HepG2 (cell line): ENCODE measurements at regions not wholly inside any gene's neighbourhood (a gene's known extent, or its start where the extent isn't known, plus 50 kb on each side); places are given as distances from the start of the nearest gene placed in this dataset.

Experiments used
- AKNA ChIP-seq: sonication (generic); formaldehyde crosslinking; IDR thresholded peaks from 2 replicates; pipeline ENCODE4 v1.4.0; 2020; ENCODE audit warnings: missing genetic modification reagents, borderline replicate concordance
- GABPA ChIP-seq, 2 experiments: IDR thresholded peaks; 2 replicates each; pipeline ENCODE4 v1.6.1; 2011 to 2016; ENCODE audit warnings: low read depth in 2 of 2, low read length in 1 of 2, missing biosample characterization in 1 of 2, missing genetic modification characterization in 1 of 2
- HOXA3 ChIP-seq: sonication (generic); formaldehyde crosslinking; IDR thresholded peaks from 2 replicates; pipeline ENCODE4 v1.5.0; 2020; ENCODE audit warnings: missing genetic modification reagents
- IKZF1 ChIP-seq: fragments of 450-650 bp; IDR thresholded peaks from 2 replicates; pipeline ENCODE4 v1.7.1; 2016
- KDM6A ChIP-seq: IDR thresholded peaks from 2 replicates; pipeline ENCODE4 v1.6.1; 2016; ENCODE audit warnings: low read depth
- MAX ChIP-seq: IDR thresholded peaks from 2 replicates; pipeline ENCODE4 v1.6.1; 2012; ENCODE audit warnings: inconsistent platforms
- MIER2 ChIP-seq: IDR thresholded peaks from 2 replicates; pipeline ENCODE4 v1.6.1; 2016; ENCODE audit warnings: missing biosample characterization, missing genetic modification reagents
- MXD1 ChIP-seq: sonication (generic); formaldehyde crosslinking; IDR thresholded peaks from 2 replicates; pipeline ENCODE4 v1.4.0; 2020; ENCODE audit warnings: mild to moderate bottlenecking, missing genetic modification reagents
- NCOA5 ChIP-seq: sonication (generic); formaldehyde crosslinking; IDR thresholded peaks from 2 replicates; pipeline ENCODE4 v1.4.0; 2020; ENCODE audit warnings: missing genetic modification reagents
- PAF1 ChIP-seq: IDR thresholded peaks from 2 replicates; pipeline ENCODE4 v1.6.1; 2016; ENCODE audit warnings: missing genetic modification reagents, missing compliant biosample characterization
- PCBP1 ChIP-seq: fragments of 200-400 bp; formaldehyde crosslinking; IDR thresholded peaks from 2 replicates; pipeline ENCODE4 v1.6.1; 2017; ENCODE audit warnings: mild to moderate bottlenecking, low read depth, low read length, borderline replicate concordance
- PCBP2 ChIP-seq: fragments of 200-400 bp; formaldehyde crosslinking; optimal IDR thresholded peaks from 2 replicates; pipeline ENCODE3; 2018; ENCODE audit warnings: low read length, low read depth; ENCODE audit not compliant: poor library complexity, severe bottlenecking
- PREB ChIP-seq: sonication (generic); formaldehyde crosslinking; IDR thresholded peaks from 2 replicates; pipeline ENCODE4 v1.4.0; 2020; ENCODE audit warnings: missing genetic modification reagents
- RARA ChIP-seq: IDR thresholded peaks from 2 replicates; pipeline ENCODE4 v1.6.1; 2016; ENCODE audit warnings: missing genetic modification reagents, missing compliant biosample characterization
- SMC3 ChIP-seq: IDR thresholded peaks from 2 replicates; pipeline ENCODE4 v1.6.1; 2011; ENCODE audit warnings: low read length, improper control_type of control experiment
- SP1 ChIP-seq, 2 experiments: fragments of 450-650 bp in 1 of 2; sonication (generic) in 1 of 2; formaldehyde crosslinking in 1 of 2; IDR thresholded peaks; 2 replicates each; pipeline versions ENCODE4 v1.4.0 to v1.6.1; 2016 to 2020; ENCODE audit warnings: missing genetic modification reagents in 1 of 2
- ZBTB8A ChIP-seq: sonication (generic); formaldehyde crosslinking; IDR thresholded peaks from 2 replicates; pipeline ENCODE4 v1.4.0; 2020; ENCODE audit warnings: mild to moderate bottlenecking, low read depth, missing genetic modification reagents, borderline replicate concordance
- ZFP91 ChIP-seq: sonication (generic); formaldehyde crosslinking; IDR thresholded peaks from 2 replicates; pipeline ENCODE4 v1.9.0; 2022; ENCODE audit warnings: missing genetic modification reagents, mild to moderate bottlenecking, borderline replicate concordance
- ZNF432 ChIP-seq: sonication (generic); formaldehyde crosslinking; IDR thresholded peaks from 2 replicates; pipeline ENCODE4 v1.5.0; 2020; ENCODE audit warnings: missing genetic modification reagents, mild to moderate bottlenecking, borderline replicate concordance
- ZNF441 ChIP-seq: sonication (generic); formaldehyde crosslinking; IDR thresholded peaks from 2 replicates; pipeline ENCODE4 v1.7.0; 2021; ENCODE audit warnings: missing genetic modification reagents, borderline replicate concordance
- ZNF644 ChIP-seq: IDR thresholded peaks from 2 replicates; pipeline ENCODE4 v1.6.1; 2016; ENCODE audit warnings: low read depth
- ZNF75D ChIP-seq: sonication (generic); formaldehyde crosslinking; IDR thresholded peaks from 2 replicates; pipeline ENCODE4 v1.8.1; 2023; ENCODE audit warnings: missing genetic modification reagents, mild to moderate bottlenecking, borderline replicate concordance

GRCh38 chr12:112599871-112600270 lies 181.1 kb downstream of the PTPN11 start (continued):
- TF ChIP-seq AKNA (CRISPR knock-in tag) (no peak), PCBP1 (no peak), PAF1 (no peak), NCOA5 (no peak), MXD1 (no peak), ZNF432 (CRISPR knock-in tag) (no peak), MIER2 (peak; percentile 77), ZNF75D (CRISPR knock-in tag) (no peak), PREB (CRISPR knock-in tag) (no peak), SMC3 (peak; percentile 57; the same call in 1 of the 2 replicates), ZBTB8A (CRISPR knock-in tag) (no peak), KDM6A (CRISPR knock-in tag) (no peak; the same call in 1 of the 2 replicates), MAX (no peak), HOXA3 (CRISPR knock-in tag) (peak; percentile 24; the same call in 1 of the 2 replicates), ZNF644 (CRISPR knock-in tag) (peak; percentile 66; the same call in 1 of the 2 replicates), SP1 (IDR thresholded peaks at IDR 0.05) (no peak), SP1 (CRISPR knock-in tag; IDR thresholded peaks at IDR 0.05) (no peak), GABPA (IDR thresholded peaks at IDR 0.05; ENCODE audit: low read depth, low read length) (no peak), GABPA (CRISPR knock-in tag; IDR thresholded peaks at IDR 0.05; ENCODE audit: low read depth) (no peak), ZNF441 (CRISPR knock-in tag) (no peak), ZFP91 (no peak), RARA (CRISPR knock-in tag) (peak; percentile 61; the same call in 1 of the 2 replicates), PCBP2 (no peak), IKZF1 (no peak)
